ENCODE measurements at regions not wholly inside any gene's neighbourhood (a gene's known extent, or its start where the extent isn't known, plus 50 kb on each side); places are given as distances from the start of the nearest gene placed in this dataset.

GRCh38 chr10:4351723-4352413 lies 474.1 kb upstream of the AKR1E2 start:
- no peak for TF ChIP-seq POLR2AphosphoS5 (IDR thresholded peaks at IDR 0.05; ENCODE audit: low read depth, low read length)
- no peak for TF ChIP-seq CTCF (IDR thresholded peaks at IDR 0.05)

All from Panc1 (cell line).